H9 (cell line): ENCODE measurements at regions not wholly inside any gene's neighbourhood (a gene's known extent, or its start where the extent isn't known, plus 50 kb on each side); places are given as distances from the start of the nearest gene placed in this dataset.

Source experiments
- DNase-seq: peaks from one replicate; pipeline ENCODE4 v3.0.0-alpha.2; 2017
- H2AFZ ChIP-seq: one replicate; pipeline ENCODE4 v1.6.1; 2013; ENCODE audit warnings: mild to moderate bottlenecking, low read length, control low read depth, moderate library complexity
- H2AK5ac ChIP-seq: 2 replicates; pipeline ENCODE4 v1.6.1; 2013; ENCODE audit warnings: low read length, control low read depth, mixed read lengths; ENCODE audit not compliant: insufficient read length
- H2BK120ac ChIP-seq: one replicate; pipeline ENCODE4 v1.6.1; 2013; ENCODE audit warnings: low read depth, mild to moderate bottlenecking, low read length, control low read depth, inconsistent platforms; ENCODE audit not compliant: poor library complexity, severe bottlenecking
- H2BK12ac ChIP-seq: 2 replicates; pipeline ENCODE4 v1.6.1; 2013; ENCODE audit warnings: low read length, control low read depth, mixed read lengths, low read depth; ENCODE audit not compliant: insufficient read length
- H2BK15ac ChIP-seq: 2 replicates; pipeline ENCODE4 v1.6.1; 2013; ENCODE audit warnings: low read depth, low read length, control low read depth
- H2BK20ac ChIP-seq: one replicate; pipeline ENCODE4 v1.6.1; 2013; ENCODE audit warnings: low read depth, mild to moderate bottlenecking, low read length, control low read depth, inconsistent platforms; ENCODE audit not compliant: poor library complexity, severe bottlenecking
- H2BK5ac ChIP-seq: 2 replicates; pipeline ENCODE4 v1.6.1; 2013; ENCODE audit warnings: low read length, control low read depth, mixed read lengths; ENCODE audit not compliant: insufficient read length
- H3K14ac ChIP-seq: 2 replicates; pipeline ENCODE4 v1.6.1; 2013; ENCODE audit warnings: low read length, control low read depth; ENCODE audit not compliant: insufficient read depth
- H3K18ac ChIP-seq: 2 replicates; pipeline ENCODE4 v1.6.1; 2013; ENCODE audit warnings: low read depth, mild to moderate bottlenecking, mixed read lengths, low read length, control low read depth; ENCODE audit not compliant: insufficient read length
- H3K23ac ChIP-seq: 2 replicates; pipeline ENCODE4 v1.6.1; 2013; ENCODE audit warnings: low read length, control low read depth, mixed read lengths, low read depth; ENCODE audit not compliant: insufficient read length
- H3K23me2 ChIP-seq: 2 replicates; pipeline ENCODE4 v1.6.1; 2013; ENCODE audit warnings: low read depth, mild to moderate bottlenecking, mixed read lengths, low read length, control low read depth; ENCODE audit not compliant: insufficient read length, poor library complexity, severe bottlenecking
- H3K27ac ChIP-seq: 2 replicates; pipeline ENCODE4 v1.5.1; 2013; ENCODE audit warnings: low read length, control low read depth, mixed read lengths, low read depth; ENCODE audit not compliant: insufficient read length
- H3K27me3 ChIP-seq: 2 replicates; pipeline ENCODE4 v1.6.1; 2013; ENCODE audit warnings: low read length, control low read depth, inconsistent platforms; ENCODE audit not compliant: insufficient read depth
- H3K4ac ChIP-seq: 2 replicates; pipeline ENCODE4 v1.6.1; 2013; ENCODE audit warnings: low read depth, mild to moderate bottlenecking, control low read depth, inconsistent platforms, low read length, moderate library complexity
- H3K4me1 ChIP-seq: 2 replicates; pipeline ENCODE4 v1.6.1; 2013; ENCODE audit warnings: low read length, control low read depth, inconsistent platforms; ENCODE audit not compliant: insufficient read depth
- H3K4me2 ChIP-seq: 2 replicates; pipeline ENCODE4 v1.6.1; 2013; ENCODE audit warnings: low read length, control low read depth, mixed read lengths; ENCODE audit not compliant: insufficient read length, insufficient read depth
- H3K56ac ChIP-seq: 2 replicates; pipeline ENCODE4 v1.6.1; 2013; ENCODE audit warnings: low read depth, mild to moderate bottlenecking, mixed read lengths, low read length, control low read depth; ENCODE audit not compliant: insufficient read length
- H3K79me1 ChIP-seq: 2 replicates; pipeline ENCODE4 v1.6.1; 2013; ENCODE audit warnings: low read depth, mild to moderate bottlenecking, moderate library complexity, low read length, control low read depth, inconsistent platforms; ENCODE audit not compliant: insufficient read depth, poor library complexity, severe bottlenecking
- H3K79me2 ChIP-seq: 2 replicates; pipeline ENCODE4 v1.6.1; 2013; ENCODE audit warnings: low read length, control low read depth, inconsistent platforms; ENCODE audit not compliant: insufficient read depth
- H3K9ac ChIP-seq: 2 replicates; pipeline ENCODE4 v1.6.1; 2013; ENCODE audit warnings: low read length, control low read depth, mixed read lengths; ENCODE audit not compliant: insufficient read length; ENCODE audit errors: extremely low read depth
- H3K9me3 ChIP-seq: one replicate; pipeline ENCODE4 v1.6.1; 2013; ENCODE audit warnings: low read depth, low read length, inconsistent platforms; ENCODE audit not compliant: control insufficient read depth
- H3T11ph ChIP-seq: one replicate; pipeline ENCODE4 v1.6.1; 2013; ENCODE audit warnings: mild to moderate bottlenecking, low read length, control low read depth, inconsistent platforms
- H4K20me1 ChIP-seq: one replicate; pipeline ENCODE4 v1.6.1; 2013; ENCODE audit not compliant: control insufficient read depth, insufficient read length, insufficient read depth
- H4K5ac ChIP-seq: 2 replicates; pipeline ENCODE4 v1.6.1; 2013; ENCODE audit warnings: low read depth, mild to moderate bottlenecking, mixed read lengths, low read length, control low read depth; ENCODE audit not compliant: insufficient read length
- H4K8ac ChIP-seq: replicated peaks from 2 replicates; pipeline ENCODE4 v1.6.1; 2013; ENCODE audit warnings: low read length, control low read depth, mixed read lengths, low read depth; ENCODE audit not compliant: insufficient read length
- H4K91ac ChIP-seq: 2 replicates; pipeline ENCODE4 v1.6.1; 2013; ENCODE audit warnings: low read depth, mild to moderate bottlenecking, moderate library complexity, mixed read lengths, low read length, control low read depth; ENCODE audit not compliant: insufficient read length
- H3K27ac Mint-ChIP-seq, 3 experiments: 2 replicates in 2 of 3; 3 replicates in 1 of 3; pipeline ENCODE4 v1.8.0; 2020 to 2021; ENCODE audit warnings: mixed read lengths in 3 of 3, mild to moderate bottlenecking in 1 of 3, moderate library complexity in 1 of 3
- H3K27me3 Mint-ChIP-seq: 2 replicates; pipeline ENCODE4 v1.8.0; 2021; ENCODE audit warnings: low read depth, mild to moderate bottlenecking, moderate library complexity, mixed read lengths
- H3K36me3 Mint-ChIP-seq, 3 experiments: 2 replicates in 2 of 3; 3 replicates in 1 of 3; pipeline ENCODE4 v1.8.0; 2020 to 2021; ENCODE audit warnings: low read depth in 3 of 3, mixed read lengths in 3 of 3; ENCODE audit not compliant: insufficient read depth in 1 of 3
- H3K4me1 Mint-ChIP-seq, 2 experiments: 2 replicates each; pipeline ENCODE4 v1.8.0; 2020; ENCODE audit warnings: mixed read lengths in 2 of 2
- H3K4me3 Mint-ChIP-seq, 2 experiments: 2 replicates in 1 of 2; 3 replicates in 1 of 2; pipeline ENCODE4 v1.8.0; 2020 to 2021; ENCODE audit warnings: mild to moderate bottlenecking in 2 of 2, mixed read lengths in 2 of 2, moderate library complexity in 1 of 2
- H3K9me3 Mint-ChIP-seq, 2 experiments: 2 replicates in 1 of 2; 3 replicates in 1 of 2; pipeline ENCODE4 v1.8.0; 2020; ENCODE audit warnings: mild to moderate bottlenecking in 2 of 2, mixed read lengths in 2 of 2, moderate library complexity in 1 of 2
- WGBS: extraction: QIAGEN DNeasy Blood & Tissue Kit; methylation state at CpG from one replicate; pipeline ENCODE4 v1.1.7; 2013; ENCODE audit warnings: missing lambda C conversion rate, low lambda C conversion rate, mixed read lengths; ENCODE audit not compliant: insufficient read length; ENCODE audit errors: extremely low coverage; 5-methylcytosine and 5-hydroxymethylcytosine counted together
- TF ChIP-seq, protein P1 (sequence below): fragments of 200-600 bp; sonication (generic); conservative IDR thresholded peaks from 3 replicates; pipeline ENCODE4 v1.8.0; 2021; ENCODE audit warnings: antibody characterized with exemption, mild to moderate bottlenecking

DNA sequence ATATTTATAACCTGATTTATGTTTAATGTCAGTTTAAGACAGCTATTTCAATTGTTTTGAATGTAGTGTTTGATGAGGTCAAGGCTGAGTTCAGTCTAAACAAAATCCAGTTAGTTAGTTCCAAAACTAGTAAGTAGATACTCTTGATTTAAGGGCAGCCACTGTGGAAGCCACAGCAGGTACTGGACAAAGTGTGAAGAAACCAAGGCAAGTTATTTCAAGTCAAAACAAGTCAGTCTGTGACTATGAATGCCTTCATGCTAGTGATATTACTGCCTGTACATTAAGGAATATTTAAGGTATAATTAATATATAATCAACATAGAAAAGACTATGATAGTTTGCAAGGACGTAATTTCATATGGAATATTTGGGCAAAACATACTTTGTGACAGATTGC, 362.3 kb downstream of the DMRTA1 start:
- H3K14ac ChIP-seq = no peak overlapping the region
- H3K9ac ChIP-seq = no peak overlapping the region
- H3K4ac ChIP-seq = no peak overlapping the region
- Mint-ChIP-seq H3K27ac (no peak overlapping the region), H3K9me3 (peaks cover 0 to 7% of the 10 kb centered on the region in 2 experiments; a peak in 4 of 5 replicates), H3K4me3 (no peak overlapping the region), H3K36me3 (peaks cover 0 to 3% (median 0%) of the 10 kb centered on the region in 3 experiments; a peak in 3 of 7 replicates), H3K27me3 (no peaks in the 10 kb centered on the region), H3K4me1 (no peaks in the 10 kb centered on the region)
- no CpG with 5 or more reads among the region's 1 CpG for WGBS
- no peak overlapping the region for H2BK15ac ChIP-seq
- no peak overlapping the region for H4K8ac ChIP-seq
- no peaks in the 10 kb centered on the region for H3K27me3 ChIP-seq
- no peak overlapping the region for H2BK12ac ChIP-seq
- H3K23ac ChIP-seq = no peak overlapping the region
- no peak overlapping the region for H3K4me2 ChIP-seq
- no peak for DNase-seq
- no peak overlapping the region for H3K56ac ChIP-seq
- no peak overlapping the region for H2BK5ac ChIP-seq
- no peaks in the 10 kb centered on the region for H3K79me1 ChIP-seq
- H2BK120ac ChIP-seq = no peak overlapping the region
- no peaks in the 10 kb centered on the region for H3K23me2 ChIP-seq
- H3K9me3 ChIP-seq = no peaks in the 10 kb centered on the region
- H2BK20ac ChIP-seq = no peak overlapping the region
- H3K18ac ChIP-seq = no peak overlapping the region
- H2AK5ac ChIP-seq = no peak overlapping the region
- H4K20me1 ChIP-seq = no peaks in the 10 kb centered on the region
- H2AFZ ChIP-seq = no peak overlapping the region
- H4K91ac ChIP-seq = no peak overlapping the region
- H3K4me1 ChIP-seq = no peaks in the 10 kb centered on the region
- TF ChIP-seq, protein P1, sequence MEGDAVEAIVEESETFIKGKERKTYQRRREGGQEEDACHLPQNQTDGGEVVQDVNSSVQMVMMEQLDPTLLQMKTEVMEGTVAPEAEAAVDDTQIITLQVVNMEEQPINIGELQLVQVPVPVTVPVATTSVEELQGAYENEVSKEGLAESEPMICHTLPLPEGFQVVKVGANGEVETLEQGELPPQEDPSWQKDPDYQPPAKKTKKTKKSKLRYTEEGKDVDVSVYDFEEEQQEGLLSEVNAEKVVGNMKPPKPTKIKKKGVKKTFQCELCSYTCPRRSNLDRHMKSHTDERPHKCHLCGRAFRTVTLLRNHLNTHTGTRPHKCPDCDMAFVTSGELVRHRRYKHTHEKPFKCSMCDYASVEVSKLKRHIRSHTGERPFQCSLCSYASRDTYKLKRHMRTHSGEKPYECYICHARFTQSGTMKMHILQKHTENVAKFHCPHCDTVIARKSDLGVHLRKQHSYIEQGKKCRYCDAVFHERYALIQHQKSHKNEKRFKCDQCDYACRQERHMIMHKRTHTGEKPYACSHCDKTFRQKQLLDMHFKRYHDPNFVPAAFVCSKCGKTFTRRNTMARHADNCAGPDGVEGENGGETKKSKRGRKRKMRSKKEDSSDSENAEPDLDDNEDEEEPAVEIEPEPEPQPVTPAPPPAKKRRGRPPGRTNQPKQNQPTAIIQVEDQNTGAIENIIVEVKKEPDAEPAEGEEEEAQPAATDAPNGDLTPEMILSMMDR = no peak
- no peak overlapping the region for H4K5ac ChIP-seq
- H3T11ph ChIP-seq = no peak overlapping the region
- H3K79me2 ChIP-seq = no peaks in the 10 kb centered on the region
- H3K27ac ChIP-seq = no peak overlapping the region
